GM12873 (cell line): ENCODE measurements at regions not wholly inside any gene's neighbourhood (a gene's known extent, or its start where the extent isn't known, plus 50 kb on each side); places are given as distances from the start of the nearest gene placed in this dataset.

Source experiments
- TF ChIP-seq, protein P1 (sequence below): IDR thresholded peaks from 2 replicates; pipeline ENCODE4 v1.5.1; 2012; ENCODE audit warnings: low read depth, mild to moderate bottlenecking, moderate library complexity, low read length, control low read depth; ENCODE audit not compliant: insufficient read depth; ENCODE audit errors: missing control alignments

DNA sequence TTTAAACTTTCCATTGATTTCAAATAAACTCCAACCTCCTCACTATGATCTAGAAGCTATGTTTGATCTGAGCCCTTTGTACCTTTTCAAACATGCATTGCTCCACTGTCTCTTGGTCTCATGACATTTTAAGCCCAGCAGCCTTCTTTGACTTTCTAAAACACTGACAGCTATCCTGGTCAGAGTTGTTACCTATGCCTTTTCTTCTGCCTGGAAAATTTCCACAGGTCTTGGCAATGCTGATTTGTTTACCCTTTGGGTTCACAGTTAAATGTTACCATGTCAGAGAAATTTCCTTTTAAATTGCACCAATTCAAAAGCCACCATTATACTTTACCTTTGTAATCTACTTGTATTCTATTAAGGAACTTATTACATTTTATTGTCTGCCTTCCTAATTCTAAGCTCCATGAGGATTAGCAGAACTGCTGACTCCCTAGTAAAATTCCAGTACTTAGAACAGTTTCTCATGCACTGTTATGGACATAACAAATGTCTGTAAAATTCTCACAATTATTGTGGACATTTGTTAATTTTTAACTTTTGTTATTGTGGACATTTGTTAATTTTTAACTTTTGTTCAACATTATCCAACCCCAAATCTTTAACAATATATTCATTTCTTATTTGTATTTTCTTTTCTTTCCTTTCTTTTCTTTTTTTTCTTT lies 1064.4 kb downstream of the NCAM2 start:
- TF ChIP-seq, protein P1, sequence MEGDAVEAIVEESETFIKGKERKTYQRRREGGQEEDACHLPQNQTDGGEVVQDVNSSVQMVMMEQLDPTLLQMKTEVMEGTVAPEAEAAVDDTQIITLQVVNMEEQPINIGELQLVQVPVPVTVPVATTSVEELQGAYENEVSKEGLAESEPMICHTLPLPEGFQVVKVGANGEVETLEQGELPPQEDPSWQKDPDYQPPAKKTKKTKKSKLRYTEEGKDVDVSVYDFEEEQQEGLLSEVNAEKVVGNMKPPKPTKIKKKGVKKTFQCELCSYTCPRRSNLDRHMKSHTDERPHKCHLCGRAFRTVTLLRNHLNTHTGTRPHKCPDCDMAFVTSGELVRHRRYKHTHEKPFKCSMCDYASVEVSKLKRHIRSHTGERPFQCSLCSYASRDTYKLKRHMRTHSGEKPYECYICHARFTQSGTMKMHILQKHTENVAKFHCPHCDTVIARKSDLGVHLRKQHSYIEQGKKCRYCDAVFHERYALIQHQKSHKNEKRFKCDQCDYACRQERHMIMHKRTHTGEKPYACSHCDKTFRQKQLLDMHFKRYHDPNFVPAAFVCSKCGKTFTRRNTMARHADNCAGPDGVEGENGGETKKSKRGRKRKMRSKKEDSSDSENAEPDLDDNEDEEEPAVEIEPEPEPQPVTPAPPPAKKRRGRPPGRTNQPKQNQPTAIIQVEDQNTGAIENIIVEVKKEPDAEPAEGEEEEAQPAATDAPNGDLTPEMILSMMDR, result no peak

DNA sequence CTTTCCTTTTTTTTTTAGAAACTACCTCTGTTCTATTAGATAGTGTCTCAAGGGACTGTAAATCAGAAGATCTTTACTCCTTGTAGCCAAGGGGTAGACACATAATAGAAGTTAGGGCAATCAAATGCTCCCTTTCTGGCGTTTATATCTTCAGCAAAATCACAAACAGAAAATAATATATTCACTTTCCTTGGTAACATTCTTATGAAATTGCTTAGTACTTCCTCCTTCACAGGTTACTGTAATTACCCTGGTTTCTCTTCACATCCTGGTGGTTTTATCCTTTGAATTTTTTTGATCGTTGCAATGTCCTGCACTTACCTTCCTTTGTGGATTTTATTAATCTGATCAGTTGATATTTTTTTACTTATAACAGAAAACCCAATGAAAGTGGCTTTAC lies 1064.9 kb downstream of the NCAM2 start:
- TF ChIP-seq, protein P1, result no peak

DNA sequence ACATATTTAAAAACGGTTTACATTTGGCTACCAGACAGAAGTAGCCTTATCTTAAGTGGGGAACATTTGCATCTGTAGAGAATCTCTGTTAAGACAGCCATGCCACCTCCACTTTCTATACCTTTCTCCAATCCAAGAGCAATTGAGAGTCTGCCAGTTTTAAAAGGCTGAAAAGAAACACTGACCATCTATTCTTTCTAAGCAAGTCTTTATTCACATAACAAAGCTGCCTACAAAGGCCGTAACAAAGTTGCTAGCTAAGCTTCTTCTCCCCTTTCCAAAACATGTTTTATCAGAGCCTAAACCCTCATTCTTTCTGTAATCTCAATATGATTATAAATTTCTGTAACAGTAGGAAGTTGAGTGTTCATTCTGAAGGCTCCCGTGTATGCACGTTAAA lies 1078.3 kb downstream of the NCAM2 start:
- TF ChIP-seq, protein P1, result no peak

DNA sequence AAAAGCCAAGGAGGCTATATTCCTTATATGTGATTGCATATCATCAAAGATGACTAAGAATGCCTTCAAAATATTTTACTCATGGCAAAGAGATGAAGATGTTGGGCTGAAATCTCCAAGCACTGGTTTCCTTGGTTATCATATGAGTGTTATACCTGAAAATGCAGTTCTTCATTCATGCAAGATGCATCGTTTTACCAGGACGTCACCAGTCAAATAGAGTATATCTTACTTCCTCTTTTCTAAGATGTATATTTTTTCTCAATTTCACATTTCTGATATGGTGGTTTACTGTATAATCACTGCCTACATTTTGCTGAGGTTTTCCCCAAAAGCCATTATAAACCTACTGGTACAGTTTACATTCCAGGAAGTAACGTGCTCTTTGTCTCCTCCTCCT lies 1085.7 kb downstream of the NCAM2 start:
- TF ChIP-seq, protein P1, result no peak

DNA sequence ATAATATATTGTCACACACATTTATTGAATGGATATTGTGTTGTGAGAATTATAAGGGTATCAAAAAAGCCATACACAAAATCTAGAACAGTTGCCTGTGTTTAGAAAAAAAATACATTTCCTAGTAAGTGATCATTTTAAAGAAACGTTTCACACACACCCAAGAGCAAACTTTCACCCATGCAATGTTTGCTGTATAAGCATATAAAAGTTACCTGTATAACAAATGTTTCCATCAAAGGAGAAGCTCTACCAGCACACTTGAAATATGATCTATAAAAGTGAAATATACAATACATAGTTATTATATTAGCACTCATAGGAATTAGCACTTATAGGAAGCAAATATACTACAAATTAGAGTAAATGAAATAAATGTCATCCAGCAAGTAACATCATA lies 1098.1 kb downstream of the NCAM2 start:
- TF ChIP-seq, protein P1, result no peak

DNA sequence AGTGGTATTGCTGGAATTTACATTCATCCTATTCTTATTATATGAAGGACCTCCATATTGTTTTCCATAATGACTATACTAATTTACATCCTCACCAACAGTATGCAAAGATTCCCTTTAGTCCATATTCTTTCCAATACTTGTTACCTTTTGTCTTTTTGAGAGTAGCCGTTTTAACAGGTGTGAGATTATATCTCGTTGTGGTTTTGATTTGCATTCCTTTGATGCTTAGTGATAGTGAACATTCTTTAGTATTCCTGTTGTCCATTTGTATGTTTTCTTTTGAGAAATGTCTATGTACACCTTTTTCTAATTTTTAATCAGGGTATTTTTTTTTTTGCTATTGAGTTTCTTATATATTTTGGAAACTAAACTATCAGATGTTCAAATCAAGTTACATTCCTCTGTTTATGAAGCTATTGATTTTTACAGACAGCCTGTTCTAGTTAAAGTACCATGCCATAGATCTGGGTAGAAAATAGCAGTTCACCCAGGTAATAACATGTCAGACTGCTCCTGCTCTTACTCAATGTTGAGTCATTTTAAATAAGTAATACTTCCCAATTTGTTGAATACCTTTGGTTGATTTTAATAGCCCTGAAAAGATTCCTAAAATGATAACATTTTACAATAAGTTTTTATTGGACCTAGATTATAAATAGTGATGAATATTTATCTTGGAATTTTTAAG lies 1108.7 kb downstream of the NCAM2 start:
- TF ChIP-seq, protein P1, result no peak

DNA sequence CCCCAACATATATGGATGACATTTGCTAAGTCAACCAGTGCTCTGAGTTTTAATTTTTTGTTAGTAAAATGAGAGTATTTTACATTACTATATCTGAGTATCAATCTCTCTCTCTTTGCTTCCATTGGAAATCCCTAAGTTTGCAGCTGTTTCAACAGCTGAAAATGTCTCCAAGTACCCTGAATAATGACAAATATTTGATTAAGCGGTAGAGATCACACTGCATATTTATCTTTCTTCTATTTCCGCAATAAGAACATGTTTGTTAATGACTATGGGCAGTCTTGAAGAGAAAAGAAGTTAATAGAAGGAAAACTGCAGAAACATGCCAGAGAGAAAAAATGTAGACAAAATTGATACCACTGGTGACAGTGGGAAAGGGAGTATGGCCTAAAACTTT lies 1117.5 kb downstream of the NCAM2 start:
- TF ChIP-seq, protein P1, result no peak
